GM12878 (cell line): ENCODE measurements at regions not wholly inside any gene's neighbourhood (a gene's known extent, or its start where the extent isn't known, plus 50 kb on each side); places are given as distances from the start of the nearest gene placed in this dataset.

Source experiments
- ATAC-seq: fragments of 200-7000 bp; cut with Tn5 transposase; 3 replicates; pipeline ENCODE4 v1.9.1; 2020; ENCODE audit warnings: mild to moderate bottlenecking, moderate library complexity
- BruUV-seq: library from RNA; stranded (reverse); fragments of 400-500 nt; replicated peaks from 2 replicates; lab custom pipeline; 2021; lab: Mats Ljungman, UMichigan
- CTCF ChIA-PET: fragments of 300-600 bp; sonication (Branson Sonifier 250); formaldehyde crosslinking; extraction: SDS; loops from one replicate; lab custom pipeline; 2021; ENCODE audit warnings: inconsistent platforms; lab: Yijun Ruan, JAX
- POLR2A ChIA-PET: fragments of 350-600 bp; formaldehyde crosslinking; extraction: SDS; loops from one replicate; lab custom pipeline; 2021; ENCODE audit warnings: inconsistent platforms; lab: Charles Lee
- RAD21 ChIA-PET: fragments of 300-600 bp; sonication (Branson Sonifier 250); formaldehyde crosslinking; loops from one replicate; lab custom pipeline; 2023; ENCODE audit warnings: antibody characterized with exemption; ENCODE audit not compliant: unreplicated experiment; lab: Charles Lee
- SMC1A ChIA-PET: fragments of 300-600 bp; sonication (Branson Sonifier 250); formaldehyde crosslinking; loops from one replicate; lab custom pipeline; 2023; ENCODE audit not compliant: unreplicated experiment, uncharacterized antibody; lab: Charles Lee
- DNase-seq: peaks from one replicate; pipeline ENCODE4 v3.0.0-alpha.2; 2011; ENCODE audit warnings: low read depth, low spot score
- FAIRE-seq: peaks from 3 replicates; lab custom pipeline; 2011; peaks lifted over from hg19 to GRCh38; lab: Jason Lieb, UNC
- H2AFZ ChIP-seq: 2 replicates; pipeline ENCODE4 v1.6.0; 2011; ENCODE audit warnings: low read depth, low read length, control low read depth; ENCODE audit not compliant: control insufficient read depth
- H3K27ac ChIP-seq: 2 replicates; pipeline ENCODE4 v1.5.1; 2011; ENCODE audit warnings: control low read depth; ENCODE audit not compliant: control insufficient read depth, insufficient read depth
- H3K27me3 ChIP-seq, 2 experiments: replicated peaks in 1 of 2; 2 replicates each; pipeline versions ENCODE4 v1.6.0 to v1.6.1; 2011; ENCODE audit warnings: low read length in 1 of 2; ENCODE audit not compliant: control insufficient read depth in 2 of 2, insufficient read depth in 2 of 2
- H3K36me3 ChIP-seq, 2 experiments: 2 replicates each; pipeline ENCODE4 v1.5.1; 2011; ENCODE audit warnings: low read length in 1 of 2; ENCODE audit not compliant: control insufficient read depth in 2 of 2, insufficient read depth in 2 of 2
- H3K4me1 ChIP-seq: 2 replicates; pipeline ENCODE4 v1.6.1; 2011; ENCODE audit warnings: mild to moderate bottlenecking, low read length, moderate library complexity, mixed read lengths; ENCODE audit not compliant: control insufficient read depth, insufficient read depth
- H3K4me2 ChIP-seq: 2 replicates; pipeline ENCODE4 v1.6.0; 2011; ENCODE audit warnings: control low read depth; ENCODE audit not compliant: control insufficient read depth, insufficient read depth
- H3K4me3 ChIP-seq: fragments of 200-600 bp; sonication (generic); 2 replicates; pipeline ENCODE4 v1.5.1; 2016
- H3K79me2 ChIP-seq: 2 replicates; pipeline ENCODE4 v1.6.0; 2011; ENCODE audit warnings: low read length; ENCODE audit not compliant: control insufficient read depth, insufficient read depth
- H3K9ac ChIP-seq: 2 replicates; pipeline ENCODE4 v1.8.0; 2011; ENCODE audit warnings: low read length, control low read depth, mixed read lengths; ENCODE audit not compliant: control insufficient read depth, insufficient read depth
- H3K9me3 ChIP-seq: replicated peaks from 3 replicates; pipeline ENCODE4 v1.5.1; 2011; ENCODE audit warnings: mild to moderate bottlenecking, low read length; ENCODE audit not compliant: control insufficient read depth, insufficient read depth
- H4K20me1 ChIP-seq: 2 replicates; pipeline ENCODE4 v1.6.0; 2011; ENCODE audit not compliant: control insufficient read depth, insufficient read depth
- CBX3 ChIP-seq: fragments of 200-600 bp; sonication (generic); IDR thresholded peaks from 2 replicates; pipeline ENCODE4 v1.6.1; 2016; ENCODE audit warnings: low read depth, borderline replicate concordance
- CHD1 ChIP-seq: IDR thresholded peaks from 2 replicates; pipeline ENCODE4 v1.6.1; 2012; ENCODE audit warnings: low read depth, low read length, improper control_type of control experiment
- CHD2 ChIP-seq: IDR thresholded peaks from 2 replicates; pipeline ENCODE4 v1.6.1; 2011; ENCODE audit warnings: low read depth, low read length, improper control_type of control experiment, borderline replicate concordance
- HDAC6 ChIP-seq: fragments of 200-600 bp; sonication (generic); IDR thresholded peaks from one replicate; pipeline ENCODE4 v1.8.0; 2017; ENCODE audit warnings: antibody characterized with exemption; ENCODE audit not compliant: unreplicated experiment
- JUND ChIP-seq: IDR thresholded peaks from 2 replicates; pipeline ENCODE4 v1.6.1; 2012; ENCODE audit warnings: low read depth, mild to moderate bottlenecking, low read length, improper control_type of control experiment, moderate library complexity
- MXI1 ChIP-seq: fragments of 150-350 bp; IDR thresholded peaks from 2 replicates; pipeline ENCODE4 v1.6.1; 2011; ENCODE audit warnings: low read depth, mild to moderate bottlenecking, inconsistent platforms, low read length, improper control_type of control experiment
- MYB ChIP-seq: fragments of 150-350 bp; IDR thresholded peaks from 2 replicates; pipeline ENCODE4 v1.6.1; 2014; ENCODE audit warnings: mild to moderate bottlenecking, low read depth, low read length, borderline replicate concordance
- PML ChIP-seq: IDR thresholded peaks from 2 replicates; pipeline ENCODE4 v1.6.1; 2012; ENCODE audit warnings: low read length, inconsistent platforms
- SP1 ChIP-seq: IDR thresholded peaks from one replicate; pipeline ENCODE4 v1.6.1; 2011; ENCODE audit warnings: low read depth, low read length
- ZSCAN29 ChIP-seq: fragments of 450-650 bp; IDR thresholded peaks from 2 replicates; pipeline ENCODE4 v1.6.1; 2017; ENCODE audit warnings: mild to moderate bottlenecking, moderate library complexity
- WGBS: methylation state at CpG from one replicate; pipeline ENCODE4 v1.1.6; 2016; ENCODE audit warnings: low lambda C conversion rate; ENCODE audit not compliant: insufficient replicate concordance, insufficient coverage; ENCODE audit errors: missing lambda C conversion rate; 5-methylcytosine and 5-hydroxymethylcytosine counted together
- in situ Hi-C: fragments of 300-500 bp; cut with MboI; formaldehyde crosslinking; loops from 9 replicates; pipeline ENCODE4 v1.14.3; 2018; ENCODE audit warnings: mixed read lengths
- intact Hi-C: fragments of 100-400 bp; cut with micrococcal nuclease; formaldehyde crosslinking; loops from one replicate; pipeline ENCODE4 v1.14.2; 2022; ENCODE audit not compliant: unreplicated experiment
- TF ChIP-seq, protein P1 (sequence below): fragments of 450-650 bp; IDR thresholded peaks from 2 replicates; pipeline ENCODE4 v1.6.1; 2017; ENCODE audit warnings: mild to moderate bottlenecking, moderate library complexity
- TF ChIP-seq, protein P2 (sequence below): IDR thresholded peaks from 2 replicates; pipeline ENCODE4 v1.6.1; 2012; ENCODE audit warnings: low read depth, low read length, improper control_type of control experiment
- TF ChIP-seq, protein P3 (sequence below): fragments of 450-650 bp; IDR thresholded peaks from 2 replicates; pipeline ENCODE4 v1.6.1; 2017; ENCODE audit warnings: borderline replicate concordance
- TF ChIP-seq, protein P4 (sequence below): fragments of 450-650 bp; IDR thresholded peaks from 2 replicates; pipeline ENCODE4 v1.6.1; 2017; ENCODE audit warnings: low read depth, mild to moderate bottlenecking, moderate library complexity

DNA sequence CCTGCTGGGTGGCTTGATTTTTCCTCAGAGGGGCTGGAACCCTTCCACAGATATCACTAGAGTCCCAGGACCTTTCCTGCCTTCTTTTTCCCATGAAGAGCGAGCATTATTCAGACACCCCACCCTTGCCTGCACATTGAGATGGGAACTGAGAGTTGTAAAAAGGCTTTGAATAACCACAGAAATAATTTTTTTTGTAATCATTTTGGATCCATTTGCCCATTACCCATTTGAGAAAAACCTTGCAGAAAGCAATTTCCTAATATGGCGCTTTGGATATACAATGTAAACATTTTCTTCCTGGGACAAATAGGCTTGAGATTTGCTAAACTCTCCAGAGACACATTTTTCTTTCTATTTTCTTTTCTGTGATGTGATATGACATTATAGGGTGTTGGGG, 250.6 kb downstream of the MSRB3 start:
- Histone ChIP-seq H3K27ac (no peak overlapping the region), H3K27me3 (no peaks in the 10 kb centered on the region), H3K9me3 (no peaks in the 10 kb centered on the region), H3K4me2 (no peak overlapping the region), H3K36me3 (no peaks in the 10 kb centered on the region), H3K9ac (no peak overlapping the region), H3K4me1 (no peaks in the 10 kb centered on the region), H3K79me2 (no peaks in the 10 kb centered on the region), H3K4me3 (no peak overlapping the region), H4K20me1 (no peaks in the 10 kb centered on the region), H2AFZ (no peak overlapping the region)
- FAIRE-seq (no peak), ATAC-seq (no peak), DNase-seq (no peak)
- CTCF ChIA-PET = no interaction called here
- intact Hi-C loops = no loop called here
- RAD21 ChIA-PET = no interaction called here
- in situ Hi-C loops = no loop called here
- TF ChIP-seq MYB (no peak), ZSCAN29 (no peak), JUND (no peak), CHD2 (no peak), CHD1 (no peak), SP1 (no peak), PML (no peak), MXI1 (no peak), HDAC6 (no peak), CBX3 (no peak)
- TF ChIP-seq, protein P1, sequence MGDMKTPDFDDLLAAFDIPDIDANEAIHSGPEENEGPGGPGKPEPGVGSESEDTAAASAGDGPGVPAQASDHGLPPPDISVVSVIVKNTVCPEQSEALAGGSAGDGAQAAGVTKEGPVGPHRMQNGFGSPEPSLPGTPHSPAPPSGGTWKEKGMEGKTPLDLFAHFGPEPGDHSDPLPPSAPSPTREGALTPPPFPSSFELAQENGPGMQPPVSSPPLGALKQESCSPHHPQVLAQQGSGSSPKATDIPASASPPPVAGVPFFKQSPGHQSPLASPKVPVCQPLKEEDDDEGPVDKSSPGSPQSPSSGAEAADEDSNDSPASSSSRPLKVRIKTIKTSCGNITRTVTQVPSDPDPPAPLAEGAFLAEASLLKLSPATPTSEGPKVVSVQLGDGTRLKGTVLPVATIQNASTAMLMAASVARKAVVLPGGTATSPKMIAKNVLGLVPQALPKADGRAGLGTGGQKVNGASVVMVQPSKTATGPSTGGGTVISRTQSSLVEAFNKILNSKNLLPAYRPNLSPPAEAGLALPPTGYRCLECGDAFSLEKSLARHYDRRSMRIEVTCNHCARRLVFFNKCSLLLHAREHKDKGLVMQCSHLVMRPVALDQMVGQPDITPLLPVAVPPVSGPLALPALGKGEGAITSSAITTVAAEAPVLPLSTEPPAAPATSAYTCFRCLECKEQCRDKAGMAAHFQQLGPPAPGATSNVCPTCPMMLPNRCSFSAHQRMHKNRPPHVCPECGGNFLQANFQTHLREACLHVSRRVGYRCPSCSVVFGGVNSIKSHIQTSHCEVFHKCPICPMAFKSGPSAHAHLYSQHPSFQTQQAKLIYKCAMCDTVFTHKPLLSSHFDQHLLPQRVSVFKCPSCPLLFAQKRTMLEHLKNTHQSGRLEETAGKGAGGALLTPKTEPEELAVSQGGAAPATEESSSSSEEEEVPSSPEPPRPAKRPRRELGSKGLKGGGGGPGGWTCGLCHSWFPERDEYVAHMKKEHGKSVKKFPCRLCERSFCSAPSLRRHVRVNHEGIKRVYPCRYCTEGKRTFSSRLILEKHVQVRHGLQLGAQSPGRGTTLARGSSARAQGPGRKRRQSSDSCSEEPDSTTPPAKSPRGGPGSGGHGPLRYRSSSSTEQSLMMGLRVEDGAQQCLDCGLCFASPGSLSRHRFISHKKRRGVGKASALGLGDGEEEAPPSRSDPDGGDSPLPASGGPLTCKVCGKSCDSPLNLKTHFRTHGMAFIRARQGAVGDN = no peak
- TF ChIP-seq, protein P2, sequence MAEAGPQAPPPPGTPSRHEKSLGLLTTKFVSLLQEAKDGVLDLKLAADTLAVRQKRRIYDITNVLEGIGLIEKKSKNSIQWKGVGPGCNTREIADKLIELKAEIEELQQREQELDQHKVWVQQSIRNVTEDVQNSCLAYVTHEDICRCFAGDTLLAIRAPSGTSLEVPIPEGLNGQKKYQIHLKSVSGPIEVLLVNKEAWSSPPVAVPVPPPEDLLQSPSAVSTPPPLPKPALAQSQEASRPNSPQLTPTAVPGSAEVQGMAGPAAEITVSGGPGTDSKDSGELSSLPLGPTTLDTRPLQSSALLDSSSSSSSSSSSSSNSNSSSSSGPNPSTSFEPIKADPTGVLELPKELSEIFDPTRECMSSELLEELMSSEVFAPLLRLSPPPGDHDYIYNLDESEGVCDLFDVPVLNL = no peak
- TF ChIP-seq, protein P3, sequence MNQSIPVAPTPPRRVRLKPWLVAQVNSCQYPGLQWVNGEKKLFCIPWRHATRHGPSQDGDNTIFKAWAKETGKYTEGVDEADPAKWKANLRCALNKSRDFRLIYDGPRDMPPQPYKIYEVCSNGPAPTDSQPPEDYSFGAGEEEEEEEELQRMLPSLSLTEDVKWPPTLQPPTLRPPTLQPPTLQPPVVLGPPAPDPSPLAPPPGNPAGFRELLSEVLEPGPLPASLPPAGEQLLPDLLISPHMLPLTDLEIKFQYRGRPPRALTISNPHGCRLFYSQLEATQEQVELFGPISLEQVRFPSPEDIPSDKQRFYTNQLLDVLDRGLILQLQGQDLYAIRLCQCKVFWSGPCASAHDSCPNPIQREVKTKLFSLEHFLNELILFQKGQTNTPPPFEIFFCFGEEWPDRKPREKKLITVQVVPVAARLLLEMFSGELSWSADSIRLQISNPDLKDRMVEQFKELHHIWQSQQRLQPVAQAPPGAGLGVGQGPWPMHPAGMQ = no peak
- TF ChIP-seq, protein P4, sequence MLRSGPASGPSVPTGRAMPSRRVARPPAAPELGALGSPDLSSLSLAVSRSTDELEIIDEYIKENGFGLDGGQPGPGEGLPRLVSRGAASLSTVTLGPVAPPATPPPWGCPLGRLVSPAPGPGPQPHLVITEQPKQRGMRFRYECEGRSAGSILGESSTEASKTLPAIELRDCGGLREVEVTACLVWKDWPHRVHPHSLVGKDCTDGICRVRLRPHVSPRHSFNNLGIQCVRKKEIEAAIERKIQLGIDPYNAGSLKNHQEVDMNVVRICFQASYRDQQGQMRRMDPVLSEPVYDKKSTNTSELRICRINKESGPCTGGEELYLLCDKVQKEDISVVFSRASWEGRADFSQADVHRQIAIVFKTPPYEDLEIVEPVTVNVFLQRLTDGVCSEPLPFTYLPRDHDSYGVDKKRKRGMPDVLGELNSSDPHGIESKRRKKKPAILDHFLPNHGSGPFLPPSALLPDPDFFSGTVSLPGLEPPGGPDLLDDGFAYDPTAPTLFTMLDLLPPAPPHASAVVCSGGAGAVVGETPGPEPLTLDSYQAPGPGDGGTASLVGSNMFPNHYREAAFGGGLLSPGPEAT = no peak
- no TSS peak for BruUV-seq
- POLR2A ChIA-PET = no interaction called here
- WGBS = 15% methylated on average over 2 of the region's 2 CpGs
- SMC1A ChIA-PET = no interaction called here
